ENCODE measurements at regions not wholly inside any gene's neighbourhood (a gene's known extent, or its start where the extent isn't known, plus 50 kb on each side); places are given as distances from the start of the nearest gene placed in this dataset.

- TF ChIP-seq CTCF (IDR thresholded peaks at IDR 0.05) (no peak), POLR2A (IDR thresholded peaks at IDR 0.05) (no peak)
Observed at GRCh38 chr18:64713284-64713683, 564.4 kb upstream of the LINC00305 start.

Measured in body of pancreas (tissue), 4 donors.